Spleen (tissue), 11 donors: ENCODE measurements at regions not wholly inside any gene's neighbourhood (a gene's known extent, or its start where the extent isn't known, plus 50 kb on each side); places are given as distances from the start of the nearest gene placed in this dataset.

Experiments used
- DNase-seq: peaks from one replicate; pipeline ENCODE4 v3.0.0-alpha.2; 2020
- H3K27ac ChIP-seq, 8 donors: fragments of 200-600 bp; sonication (generic) in 7 of 8; 1 replicate in 4 of 8; 2 replicates in 4 of 8; pipeline versions ENCODE4 v1.5.0 to v1.8.0; 2016 to 2021; ENCODE audit warnings: inconsistent platforms in 4 of 8, mild to moderate bottlenecking in 4 of 8, moderate library complexity in 1 of 8
- H3K27me3 ChIP-seq, 7 donors: fragments of 200-600 bp; sonication (generic) in 6 of 7; replicated peaks in 1 of 7; 1 replicate in 4 of 7; 2 replicates in 3 of 7; pipeline versions ENCODE4 v1.5.0 to v1.8.0; 2016 to 2021; ENCODE audit warnings: inconsistent platforms in 3 of 7, mild to moderate bottlenecking in 1 of 7
- H3K36me3 ChIP-seq, 6 donors: fragments of 200-600 bp; sonication (generic) in 5 of 6; 1 replicate in 4 of 6; 2 replicates in 2 of 6; pipeline versions ENCODE4 v1.5.0 to v1.8.0; 2016 to 2021; ENCODE audit warnings: inconsistent platforms in 2 of 6
- H3K4me1 ChIP-seq, 6 donors: fragments of 200-600 bp; sonication (generic) in 5 of 6; 1 replicate in 3 of 6; 2 replicates in 3 of 6; pipeline versions ENCODE4 v1.5.0 to v1.8.0; 2016 to 2021; ENCODE audit warnings: inconsistent platforms in 3 of 6
- H3K4me3 ChIP-seq, 8 donors: fragments of 200-600 bp; sonication (generic) in 7 of 8; 1 replicate in 4 of 8; 2 replicates in 4 of 8; pipeline versions ENCODE4 v1.5.0 to v1.8.0; 2016 to 2021; ENCODE audit warnings: inconsistent platforms in 4 of 8, mild to moderate bottlenecking in 4 of 8, moderate library complexity in 2 of 8
- H3K9me3 ChIP-seq, 8 donors: fragments of 200-600 bp; sonication (generic) in 7 of 8; 1 replicate in 4 of 8; 2 replicates in 4 of 8; pipeline versions ENCODE4 v1.5.0 to v1.8.0; 2016 to 2021; ENCODE audit warnings: inconsistent platforms in 4 of 8
- POLR2A ChIP-seq, 3 donors: fragments of 450-650 bp; IDR thresholded peaks; one replicate each; pipeline ENCODE4 v1.5.1; 2017; ENCODE audit warnings: antibody characterized with exemption in 3 of 3, mild to moderate bottlenecking in 1 of 3
- POLR2AphosphoS5 ChIP-seq, 3 donors: sonication (generic); formaldehyde crosslinking; IDR thresholded peaks; one replicate each; pipeline ENCODE4 v1.5.1; 2017; ENCODE audit warnings: antibody characterized with exemption in 3 of 3
- WGBS, 5 donors: extraction: QIAGEN DNeasy Blood & Tissue Kit in 3 of 5; methylation state at CpG; one replicate each; pipeline versions ENCODE4 v1.1.5 to v1.1.7; 2013 to 2018; 5-methylcytosine and 5-hydroxymethylcytosine counted together
- intact Hi-C: fragments of 100-400 bp; cut with DNase I; formaldehyde crosslinking; loops from one replicate; pipeline ENCODE4 v1.15.0; 2023; ENCODE audit warnings: low total_unique reads
- TF ChIP-seq, protein P1 (sequence below), 11 experiments: fragments of 200-600 bp in 7 of 11; fragments of 450-650 bp in 4 of 11; sonication (generic) in 4 of 11; IDR thresholded peaks in 8 of 11; conservative IDR thresholded peaks in 3 of 11; 1 replicate in 7 of 11; 2 replicates in 4 of 11; pipeline versions ENCODE4 v1.4.0 to v1.8.0; 2016 to 2021; ENCODE audit warnings: antibody characterized with exemption in 11 of 11, inconsistent platforms in 4 of 11, mild to moderate bottlenecking in 1 of 11
- donor health status: healthy with polysubstance abuse.
- donor health status: DM: no; HTN: no; CAD: no; lungs with moderate emphysema.
- donor health status: DM: no; HTN: no; CAD: no.
- donor health status: Bipolar disorder and iron deficiency.
- donor health status: healthy.
- donor health status: DM: no; HTN: no; CAD: no.
- donor health status: DM: yes; HTN: yes; CAD: no.

DNA sequence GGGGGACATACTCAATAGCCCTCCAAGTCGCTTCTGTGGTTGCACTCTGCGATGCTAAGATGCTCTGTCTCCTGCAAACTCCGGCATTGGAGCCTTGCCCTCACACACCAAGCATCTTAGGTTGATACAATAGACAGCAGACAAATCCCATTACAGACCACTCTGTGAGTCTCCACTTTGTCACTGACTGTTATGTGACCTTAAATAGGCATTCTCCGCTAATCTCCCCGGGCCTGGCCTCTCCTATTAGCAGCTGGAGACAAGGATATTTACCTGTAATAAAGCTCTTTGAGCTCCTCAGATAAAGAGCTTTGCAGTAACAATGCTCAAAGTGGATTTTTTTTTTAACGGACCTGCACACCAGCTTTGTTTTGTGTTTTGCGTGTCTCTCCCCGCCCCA lies 479.7 kb upstream of the TBX3 start:
- H3K4me1 ChIP-seq, result no peaks in the 10 kb centered on the region
- WGBS, 5 donors, result 72 to 81% (median 75%) methylated on average over 8 of the region's 8 CpGs
- H3K27me3 ChIP-seq, result no peaks in the 10 kb centered on the region
- H3K4me3 ChIP-seq, result no peak overlapping the region
- H3K36me3 ChIP-seq, result no peaks in the 10 kb centered on the region
- intact Hi-C loops, result no loop called here
- DNase-seq, result no peak
- TF ChIP-seq POLR2AphosphoS5 (IDR thresholded peaks at IDR 0.05) (no peak), POLR2A (IDR thresholded peaks at IDR 0.05) (no peak)
- TF ChIP-seq, protein P1, sequence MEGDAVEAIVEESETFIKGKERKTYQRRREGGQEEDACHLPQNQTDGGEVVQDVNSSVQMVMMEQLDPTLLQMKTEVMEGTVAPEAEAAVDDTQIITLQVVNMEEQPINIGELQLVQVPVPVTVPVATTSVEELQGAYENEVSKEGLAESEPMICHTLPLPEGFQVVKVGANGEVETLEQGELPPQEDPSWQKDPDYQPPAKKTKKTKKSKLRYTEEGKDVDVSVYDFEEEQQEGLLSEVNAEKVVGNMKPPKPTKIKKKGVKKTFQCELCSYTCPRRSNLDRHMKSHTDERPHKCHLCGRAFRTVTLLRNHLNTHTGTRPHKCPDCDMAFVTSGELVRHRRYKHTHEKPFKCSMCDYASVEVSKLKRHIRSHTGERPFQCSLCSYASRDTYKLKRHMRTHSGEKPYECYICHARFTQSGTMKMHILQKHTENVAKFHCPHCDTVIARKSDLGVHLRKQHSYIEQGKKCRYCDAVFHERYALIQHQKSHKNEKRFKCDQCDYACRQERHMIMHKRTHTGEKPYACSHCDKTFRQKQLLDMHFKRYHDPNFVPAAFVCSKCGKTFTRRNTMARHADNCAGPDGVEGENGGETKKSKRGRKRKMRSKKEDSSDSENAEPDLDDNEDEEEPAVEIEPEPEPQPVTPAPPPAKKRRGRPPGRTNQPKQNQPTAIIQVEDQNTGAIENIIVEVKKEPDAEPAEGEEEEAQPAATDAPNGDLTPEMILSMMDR (IDR thresholded peaks at IDR 0.05 in 8 of 11, conservative IDR thresholded peaks at IDR 0.05 in 3 of 11), result no peak
- H3K27ac ChIP-seq, result no peak overlapping the region
- H3K9me3 ChIP-seq, result no peaks in the 10 kb centered on the region

DNA sequence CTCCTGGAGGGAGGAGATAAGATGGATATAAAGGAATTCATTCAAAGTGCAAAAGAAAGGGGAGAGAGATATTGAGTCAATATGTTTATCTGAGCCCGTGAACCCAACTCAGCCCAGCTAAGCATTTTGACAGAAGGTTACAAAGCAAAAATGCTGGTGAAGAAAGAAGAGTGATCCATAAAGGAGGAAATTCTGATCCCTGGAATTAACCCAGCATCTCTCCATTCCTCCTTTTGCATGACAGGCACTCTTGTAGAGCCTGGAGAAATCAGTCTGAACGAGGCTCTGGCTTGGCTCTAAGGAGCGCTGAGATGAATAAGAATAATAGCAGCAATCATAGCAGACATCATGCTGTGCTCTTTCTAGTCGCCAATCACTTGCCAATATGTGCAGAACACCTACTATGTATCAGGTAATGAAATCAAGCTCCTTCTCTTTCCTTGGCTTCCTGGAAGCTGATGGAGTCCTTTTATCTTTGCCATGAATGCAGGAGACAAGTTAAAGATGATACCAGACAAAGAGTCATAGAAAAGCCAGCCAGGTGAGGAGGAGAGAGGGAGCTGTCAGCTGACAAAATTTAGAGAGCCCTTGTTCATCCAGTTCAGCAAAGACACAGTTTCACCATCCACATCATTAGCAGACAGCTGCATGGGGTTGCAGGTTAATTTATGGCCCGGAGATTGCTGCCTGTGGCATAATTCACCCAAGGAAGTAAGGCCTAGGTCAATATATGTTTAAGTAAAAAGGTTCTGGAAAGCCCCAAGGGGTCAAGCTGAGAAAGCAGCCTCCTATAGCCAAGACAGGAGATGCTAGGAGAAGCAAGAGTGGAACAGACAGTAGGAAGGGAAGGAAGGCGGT lies 476.5 kb upstream of the TBX3 start:
- 64 to 79% (median 73%) methylated on average over 6 of the region's 6 CpGs for WGBS, 5 donors
- Histone ChIP-seq H3K36me3 (no peaks in the 10 kb centered on the region), H3K27ac (no peak overlapping the region), H3K4me1 (no peaks in the 10 kb centered on the region), H3K4me3 (no peak overlapping the region), H3K9me3 (no peaks in the 10 kb centered on the region), H3K27me3 (no peaks in the 10 kb centered on the region)
- DNase-seq, result no peak
- intact Hi-C loops, result no loop called here
- TF ChIP-seq POLR2AphosphoS5 (IDR thresholded peaks at IDR 0.05) (no peak), POLR2A (IDR thresholded peaks at IDR 0.05) (no peak)
- TF ChIP-seq, protein P1 (IDR thresholded peaks at IDR 0.05 in 8 of 11, conservative IDR thresholded peaks at IDR 0.05 in 3 of 11), result no peak

DNA sequence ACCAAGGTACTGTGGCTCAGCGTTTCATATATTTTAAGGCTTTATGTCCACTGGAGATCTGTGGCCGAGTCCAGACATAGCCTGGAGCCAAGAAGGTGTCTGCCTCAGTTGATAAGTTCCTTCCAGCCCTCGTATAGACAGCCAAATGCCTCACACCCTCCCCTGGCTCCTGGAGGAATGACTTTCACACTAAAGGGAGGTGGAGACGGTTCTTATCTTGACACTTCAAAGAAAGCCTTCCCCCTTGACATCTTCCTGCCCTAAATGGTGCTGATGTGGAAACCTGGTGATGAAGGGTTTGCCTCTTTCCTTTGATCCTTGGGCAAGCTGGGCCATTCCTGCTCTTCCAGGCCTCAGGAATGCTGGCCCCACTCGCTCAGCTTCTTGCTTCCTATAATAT lies 474.8 kb upstream of the TBX3 start:
- no peaks in the 10 kb centered on the region for H3K36me3 ChIP-seq
- H3K4me3 ChIP-seq, result no peak overlapping the region
- H3K9me3 ChIP-seq, result no peaks in the 10 kb centered on the region
- WGBS, 5 donors, result 54 to 67% (median 57%) methylated on average over 5 of the region's 5 CpGs
- no peaks in the 10 kb centered on the region for H3K27me3 ChIP-seq
- DNase-seq, result no peak
- H3K27ac ChIP-seq, result no peak overlapping the region
- H3K4me1 ChIP-seq, result no peaks in the 10 kb centered on the region
- TF ChIP-seq POLR2A (IDR thresholded peaks at IDR 0.05) (no peak), POLR2AphosphoS5 (IDR thresholded peaks at IDR 0.05) (no peak)
- TF ChIP-seq, protein P1 (IDR thresholded peaks at IDR 0.05 in 8 of 11, conservative IDR thresholded peaks at IDR 0.05 in 3 of 11), result no peak
- intact Hi-C loops, result no loop called here
